ENCODE measurements at regions not wholly inside any gene's neighbourhood (a gene's known extent, or its start where the extent isn't known, plus 50 kb on each side); places are given as distances from the start of the nearest gene placed in this dataset.

DNA sequence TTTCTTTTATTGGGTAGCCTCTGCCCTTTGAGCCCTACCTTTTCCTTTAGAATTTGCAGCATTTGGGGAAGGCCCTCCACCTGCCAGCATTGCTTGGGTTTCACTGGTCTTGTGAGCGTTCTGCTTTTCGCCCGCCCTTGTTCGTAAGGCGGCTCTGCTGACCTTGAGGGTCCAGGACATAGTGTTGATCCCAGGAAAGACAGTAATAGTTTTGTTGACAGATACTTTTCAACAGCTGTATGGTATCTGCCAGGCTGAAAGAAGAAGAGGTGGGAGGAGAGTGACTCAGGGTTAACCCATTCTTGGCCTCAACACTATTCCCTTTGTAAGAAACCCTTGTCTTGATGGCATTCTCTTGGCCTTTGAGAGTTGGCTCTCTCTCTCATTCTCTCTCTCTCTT is 113.4 kb upstream of the SPAG17 start:
- TF ChIP-seq, protein P1, sequence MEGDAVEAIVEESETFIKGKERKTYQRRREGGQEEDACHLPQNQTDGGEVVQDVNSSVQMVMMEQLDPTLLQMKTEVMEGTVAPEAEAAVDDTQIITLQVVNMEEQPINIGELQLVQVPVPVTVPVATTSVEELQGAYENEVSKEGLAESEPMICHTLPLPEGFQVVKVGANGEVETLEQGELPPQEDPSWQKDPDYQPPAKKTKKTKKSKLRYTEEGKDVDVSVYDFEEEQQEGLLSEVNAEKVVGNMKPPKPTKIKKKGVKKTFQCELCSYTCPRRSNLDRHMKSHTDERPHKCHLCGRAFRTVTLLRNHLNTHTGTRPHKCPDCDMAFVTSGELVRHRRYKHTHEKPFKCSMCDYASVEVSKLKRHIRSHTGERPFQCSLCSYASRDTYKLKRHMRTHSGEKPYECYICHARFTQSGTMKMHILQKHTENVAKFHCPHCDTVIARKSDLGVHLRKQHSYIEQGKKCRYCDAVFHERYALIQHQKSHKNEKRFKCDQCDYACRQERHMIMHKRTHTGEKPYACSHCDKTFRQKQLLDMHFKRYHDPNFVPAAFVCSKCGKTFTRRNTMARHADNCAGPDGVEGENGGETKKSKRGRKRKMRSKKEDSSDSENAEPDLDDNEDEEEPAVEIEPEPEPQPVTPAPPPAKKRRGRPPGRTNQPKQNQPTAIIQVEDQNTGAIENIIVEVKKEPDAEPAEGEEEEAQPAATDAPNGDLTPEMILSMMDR (IDR thresholded peaks at IDR 0.05): no peak
- TF ChIP-seq EP300 (IDR thresholded peaks at IDR 0.05): no peak
- TF ChIP-seq POLR2A (IDR thresholded peaks at IDR 0.05): no peak

All from ovary (tissue), 3 donors.